H9 (cell line): ENCODE measurements at regions not wholly inside any gene's neighbourhood (a gene's known extent, or its start where the extent isn't known, plus 50 kb on each side); places are given as distances from the start of the nearest gene placed in this dataset.

Experiments used
- DNase-seq: peaks from one replicate; pipeline ENCODE4 v3.0.0-alpha.2; 2017
- H2AFZ ChIP-seq: one replicate; pipeline ENCODE4 v1.6.1; 2013; ENCODE audit warnings: mild to moderate bottlenecking, low read length, control low read depth, moderate library complexity
- H2AK5ac ChIP-seq: 2 replicates; pipeline ENCODE4 v1.6.1; 2013; ENCODE audit warnings: low read length, control low read depth, mixed read lengths; ENCODE audit not compliant: insufficient read length
- H2BK120ac ChIP-seq: one replicate; pipeline ENCODE4 v1.6.1; 2013; ENCODE audit warnings: low read depth, mild to moderate bottlenecking, low read length, control low read depth, inconsistent platforms; ENCODE audit not compliant: poor library complexity, severe bottlenecking
- H2BK12ac ChIP-seq: 2 replicates; pipeline ENCODE4 v1.6.1; 2013; ENCODE audit warnings: low read length, control low read depth, mixed read lengths, low read depth; ENCODE audit not compliant: insufficient read length
- H2BK15ac ChIP-seq: 2 replicates; pipeline ENCODE4 v1.6.1; 2013; ENCODE audit warnings: low read depth, low read length, control low read depth
- H2BK20ac ChIP-seq: one replicate; pipeline ENCODE4 v1.6.1; 2013; ENCODE audit warnings: low read depth, mild to moderate bottlenecking, low read length, control low read depth, inconsistent platforms; ENCODE audit not compliant: poor library complexity, severe bottlenecking
- H2BK5ac ChIP-seq: 2 replicates; pipeline ENCODE4 v1.6.1; 2013; ENCODE audit warnings: low read length, control low read depth, mixed read lengths; ENCODE audit not compliant: insufficient read length
- H3K14ac ChIP-seq: 2 replicates; pipeline ENCODE4 v1.6.1; 2013; ENCODE audit warnings: low read length, control low read depth; ENCODE audit not compliant: insufficient read depth
- H3K18ac ChIP-seq: 2 replicates; pipeline ENCODE4 v1.6.1; 2013; ENCODE audit warnings: low read depth, mild to moderate bottlenecking, mixed read lengths, low read length, control low read depth; ENCODE audit not compliant: insufficient read length
- H3K23ac ChIP-seq: 2 replicates; pipeline ENCODE4 v1.6.1; 2013; ENCODE audit warnings: low read length, control low read depth, mixed read lengths, low read depth; ENCODE audit not compliant: insufficient read length
- H3K23me2 ChIP-seq: 2 replicates; pipeline ENCODE4 v1.6.1; 2013; ENCODE audit warnings: low read depth, mild to moderate bottlenecking, mixed read lengths, low read length, control low read depth; ENCODE audit not compliant: insufficient read length, poor library complexity, severe bottlenecking
- H3K27ac ChIP-seq: 2 replicates; pipeline ENCODE4 v1.5.1; 2013; ENCODE audit warnings: low read length, control low read depth, mixed read lengths, low read depth; ENCODE audit not compliant: insufficient read length
- H3K27me3 ChIP-seq: 2 replicates; pipeline ENCODE4 v1.6.1; 2013; ENCODE audit warnings: low read length, control low read depth, inconsistent platforms; ENCODE audit not compliant: insufficient read depth
- H3K4ac ChIP-seq: 2 replicates; pipeline ENCODE4 v1.6.1; 2013; ENCODE audit warnings: low read depth, mild to moderate bottlenecking, control low read depth, inconsistent platforms, low read length, moderate library complexity
- H3K4me1 ChIP-seq: 2 replicates; pipeline ENCODE4 v1.6.1; 2013; ENCODE audit warnings: low read length, control low read depth, inconsistent platforms; ENCODE audit not compliant: insufficient read depth
- H3K4me2 ChIP-seq: 2 replicates; pipeline ENCODE4 v1.6.1; 2013; ENCODE audit warnings: low read length, control low read depth, mixed read lengths; ENCODE audit not compliant: insufficient read length, insufficient read depth
- H3K56ac ChIP-seq: 2 replicates; pipeline ENCODE4 v1.6.1; 2013; ENCODE audit warnings: low read depth, mild to moderate bottlenecking, mixed read lengths, low read length, control low read depth; ENCODE audit not compliant: insufficient read length
- H3K79me1 ChIP-seq: 2 replicates; pipeline ENCODE4 v1.6.1; 2013; ENCODE audit warnings: low read depth, mild to moderate bottlenecking, moderate library complexity, low read length, control low read depth, inconsistent platforms; ENCODE audit not compliant: insufficient read depth, poor library complexity, severe bottlenecking
- H3K79me2 ChIP-seq: 2 replicates; pipeline ENCODE4 v1.6.1; 2013; ENCODE audit warnings: low read length, control low read depth, inconsistent platforms; ENCODE audit not compliant: insufficient read depth
- H3K9ac ChIP-seq: 2 replicates; pipeline ENCODE4 v1.6.1; 2013; ENCODE audit warnings: low read length, control low read depth, mixed read lengths; ENCODE audit not compliant: insufficient read length; ENCODE audit errors: extremely low read depth
- H3K9me3 ChIP-seq: one replicate; pipeline ENCODE4 v1.6.1; 2013; ENCODE audit warnings: low read depth, low read length, inconsistent platforms; ENCODE audit not compliant: control insufficient read depth
- H3T11ph ChIP-seq: one replicate; pipeline ENCODE4 v1.6.1; 2013; ENCODE audit warnings: mild to moderate bottlenecking, low read length, control low read depth, inconsistent platforms
- H4K20me1 ChIP-seq: one replicate; pipeline ENCODE4 v1.6.1; 2013; ENCODE audit not compliant: control insufficient read depth, insufficient read length, insufficient read depth
- H4K5ac ChIP-seq: 2 replicates; pipeline ENCODE4 v1.6.1; 2013; ENCODE audit warnings: low read depth, mild to moderate bottlenecking, mixed read lengths, low read length, control low read depth; ENCODE audit not compliant: insufficient read length
- H4K8ac ChIP-seq: replicated peaks from 2 replicates; pipeline ENCODE4 v1.6.1; 2013; ENCODE audit warnings: low read length, control low read depth, mixed read lengths, low read depth; ENCODE audit not compliant: insufficient read length
- H4K91ac ChIP-seq: 2 replicates; pipeline ENCODE4 v1.6.1; 2013; ENCODE audit warnings: low read depth, mild to moderate bottlenecking, moderate library complexity, mixed read lengths, low read length, control low read depth; ENCODE audit not compliant: insufficient read length
- H3K27ac Mint-ChIP-seq, 3 experiments: 2 replicates in 2 of 3; 3 replicates in 1 of 3; pipeline ENCODE4 v1.8.0; 2020 to 2021; ENCODE audit warnings: mixed read lengths in 3 of 3, mild to moderate bottlenecking in 1 of 3, moderate library complexity in 1 of 3
- H3K27me3 Mint-ChIP-seq: 2 replicates; pipeline ENCODE4 v1.8.0; 2021; ENCODE audit warnings: low read depth, mild to moderate bottlenecking, moderate library complexity, mixed read lengths
- H3K36me3 Mint-ChIP-seq, 3 experiments: 2 replicates in 2 of 3; 3 replicates in 1 of 3; pipeline ENCODE4 v1.8.0; 2020 to 2021; ENCODE audit warnings: low read depth in 3 of 3, mixed read lengths in 3 of 3; ENCODE audit not compliant: insufficient read depth in 1 of 3
- H3K4me1 Mint-ChIP-seq, 2 experiments: 2 replicates each; pipeline ENCODE4 v1.8.0; 2020; ENCODE audit warnings: mixed read lengths in 2 of 2
- H3K4me3 Mint-ChIP-seq, 2 experiments: 2 replicates in 1 of 2; 3 replicates in 1 of 2; pipeline ENCODE4 v1.8.0; 2020 to 2021; ENCODE audit warnings: mild to moderate bottlenecking in 2 of 2, mixed read lengths in 2 of 2, moderate library complexity in 1 of 2
- H3K9me3 Mint-ChIP-seq, 2 experiments: 2 replicates in 1 of 2; 3 replicates in 1 of 2; pipeline ENCODE4 v1.8.0; 2020; ENCODE audit warnings: mild to moderate bottlenecking in 2 of 2, mixed read lengths in 2 of 2, moderate library complexity in 1 of 2
- CTCF ChIP-seq: fragments of 200-600 bp; sonication (generic); conservative IDR thresholded peaks from 3 replicates; pipeline ENCODE4 v1.8.0; 2021; ENCODE audit warnings: antibody characterized with exemption, mild to moderate bottlenecking
- WGBS: extraction: QIAGEN DNeasy Blood & Tissue Kit; methylation state at CpG from one replicate; pipeline ENCODE4 v1.1.7; 2013; ENCODE audit warnings: missing lambda C conversion rate, low lambda C conversion rate, mixed read lengths; ENCODE audit not compliant: insufficient read length; ENCODE audit errors: extremely low coverage; 5-methylcytosine and 5-hydroxymethylcytosine counted together

- WGBS: no CpG with 5 or more reads among the region's 9 CpGs
- peaks cover 5% of the 10 kb centered on the region for H3K27me3 Mint-ChIP-seq
- Histone ChIP-seq H3K18ac (no peak overlapping the region), H3K27ac (no peak overlapping the region), H3K79me2 (no peaks in the 10 kb centered on the region), H4K20me1 (peaks cover 4% of the 10 kb centered on the region), H3K9ac (no peak overlapping the region), H2BK5ac (no peak overlapping the region), H4K5ac (no peak overlapping the region), H3K4me1 (no peaks in the 10 kb centered on the region), H3K27me3 (no peaks in the 10 kb centered on the region), H3K79me1 (no peaks in the 10 kb centered on the region), H3K14ac (no peak overlapping the region), H3K23me2 (peaks cover 1% of the 10 kb centered on the region), H2BK120ac (no peak overlapping the region), H3K4ac (no peak overlapping the region), H3T11ph (no peak overlapping the region), H3K56ac (no peak overlapping the region), H2BK12ac (no peak overlapping the region), H4K8ac (no peak overlapping the region), H2BK20ac (no peak overlapping the region), H2AFZ (no peak overlapping the region), H2AK5ac (no peak overlapping the region), H3K9me3 (peaks cover 96% of the 10 kb centered on the region), H3K23ac (no peak overlapping the region), H3K4me2 (no peak overlapping the region), H4K91ac (no peak overlapping the region), H2BK15ac (no peak overlapping the region)
- peaks cover 90 to 96% of the 10 kb centered on the region in 2 experiments for H3K9me3 Mint-ChIP-seq
- H3K36me3 Mint-ChIP-seq: peaks cover 16 to 41% (median 29%) of the 10 kb centered on the region in 3 experiments; a peak in 6 of 7 replicates
- no peaks in the 10 kb centered on the region for H3K4me1 Mint-ChIP-seq
- TF ChIP-seq CTCF: no peak
- no peak for DNase-seq
- H3K4me3 Mint-ChIP-seq: no peak overlapping the region
- no peak overlapping the region for H3K27ac Mint-ChIP-seq
These were observed 189.3 kb downstream of the ANKRD30B start for GRCh38 chr18:14937271-14937670.
